HG02973 (cell line): ENCODE measurements at regions not wholly inside any gene's neighbourhood (a gene's known extent, or its start where the extent isn't known, plus 50 kb on each side); places are given as distances from the start of the nearest gene placed in this dataset.
"Not testable (repeated sequence)": the region's sequence is repeated elsewhere in the genome, so short reads cannot be mapped to it uniquely, and the experiment has no call there.

ENCODE experiments used
- ATAC-seq: cut with Tn5 transposase; IDR thresholded peaks from one replicate; pipeline ENCODE4 v1.9.1; 2021; ENCODE audit warnings: moderate library complexity; ENCODE audit not compliant: unreplicated experiment

DNA sequence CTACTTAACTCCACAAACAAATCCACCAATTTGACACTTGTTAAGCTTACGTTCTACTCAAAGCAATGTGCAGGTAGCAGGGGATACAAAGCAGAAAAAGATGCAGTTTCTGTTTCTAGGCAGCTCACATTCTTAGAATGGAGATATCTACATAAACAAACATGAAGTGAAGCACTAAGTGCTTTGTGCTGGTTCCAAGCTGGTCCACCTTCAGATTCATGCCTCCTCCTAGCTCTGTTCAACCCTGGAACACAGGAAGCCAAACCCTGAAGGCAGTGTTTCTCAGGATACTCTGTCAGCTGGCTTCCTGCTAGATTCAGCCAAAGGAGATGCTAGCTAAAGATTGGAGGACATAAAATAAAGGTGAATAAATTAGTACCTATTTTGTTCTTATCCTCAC is 55.3 kb upstream of the NOL4 start:
- no peak for ATAC-seq

DNA sequence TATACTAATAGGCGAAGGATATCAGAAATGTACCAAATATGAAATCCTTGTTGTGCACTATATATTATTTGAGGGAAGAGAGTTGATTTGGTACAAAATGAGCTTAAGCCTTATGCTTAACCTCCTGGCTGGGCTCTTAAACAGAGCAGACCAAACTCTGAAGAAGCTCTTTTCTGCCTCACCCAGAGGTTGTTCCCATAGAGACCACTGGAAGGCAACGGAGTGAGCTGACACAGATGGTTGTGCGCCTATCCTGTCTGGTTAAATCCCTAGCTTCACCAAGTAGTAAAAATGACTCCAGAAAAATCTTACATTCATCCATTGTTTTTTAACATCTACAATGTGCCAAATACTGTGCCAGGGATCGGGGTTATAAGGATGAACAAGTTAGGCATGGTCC is 55.9 kb upstream of the NOL4 start:
- ATAC-seq: no peak

DNA sequence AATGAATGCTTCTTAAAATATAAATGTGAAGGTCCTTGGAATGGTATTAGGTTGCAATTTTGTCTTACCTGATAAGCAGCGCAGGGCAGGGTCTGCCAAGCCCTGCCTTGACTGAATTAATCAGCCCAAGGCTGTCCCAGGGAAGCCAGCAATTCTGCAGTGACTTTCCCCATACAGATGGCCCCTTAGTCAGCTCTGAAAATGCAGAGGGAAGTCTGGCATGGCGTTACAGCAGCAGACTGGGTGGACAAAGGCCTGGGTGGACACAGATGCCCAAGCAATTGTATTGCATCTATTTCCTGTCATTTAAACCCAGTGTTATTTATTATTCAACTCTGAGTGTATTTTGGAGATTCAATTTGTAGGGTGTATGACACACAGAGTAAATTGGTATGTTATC is 56.6 kb upstream of the NOL4 start:
- ATAC-seq: no peak

DNA sequence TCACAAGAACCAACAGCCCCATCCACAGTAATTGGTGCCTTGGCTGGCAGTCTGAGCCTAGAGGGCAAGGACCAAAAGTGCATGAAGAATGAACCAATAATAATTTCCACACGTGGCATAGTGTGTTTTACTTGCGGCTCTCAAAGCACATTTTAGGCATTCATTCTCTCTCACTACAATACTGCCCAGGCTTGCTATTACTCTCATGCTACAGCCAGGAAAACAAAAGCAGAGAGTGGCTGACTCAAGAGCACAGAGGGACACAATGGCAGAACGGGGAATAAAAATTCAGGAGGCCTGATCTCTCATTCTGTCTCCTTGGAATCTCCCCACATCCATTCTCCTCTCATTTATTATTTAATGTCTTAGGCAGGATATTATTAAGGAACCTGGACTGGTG is 57.0 kb upstream of the NOL4 start:
- ATAC-seq: no peak

DNA sequence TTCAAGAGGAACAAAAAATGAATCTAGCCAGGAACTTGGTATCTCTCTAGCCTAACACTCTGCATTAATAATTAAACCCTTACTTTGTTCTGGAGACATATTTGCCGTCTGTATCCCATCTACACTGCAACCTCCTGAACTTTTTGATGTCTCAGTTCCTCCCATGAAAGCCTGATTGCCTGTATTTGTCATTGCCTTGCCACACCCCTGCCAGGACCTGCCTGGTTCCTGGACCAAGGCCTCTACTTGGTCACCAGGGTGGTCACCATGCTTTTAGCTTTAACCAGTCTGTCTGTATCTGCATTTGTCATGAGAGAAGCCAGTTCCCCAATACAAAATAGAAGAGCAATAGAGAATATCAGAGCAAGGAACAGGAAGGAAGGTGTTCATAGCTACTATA is 58.8 kb upstream of the NOL4 start:
- ATAC-seq: no peak

DNA sequence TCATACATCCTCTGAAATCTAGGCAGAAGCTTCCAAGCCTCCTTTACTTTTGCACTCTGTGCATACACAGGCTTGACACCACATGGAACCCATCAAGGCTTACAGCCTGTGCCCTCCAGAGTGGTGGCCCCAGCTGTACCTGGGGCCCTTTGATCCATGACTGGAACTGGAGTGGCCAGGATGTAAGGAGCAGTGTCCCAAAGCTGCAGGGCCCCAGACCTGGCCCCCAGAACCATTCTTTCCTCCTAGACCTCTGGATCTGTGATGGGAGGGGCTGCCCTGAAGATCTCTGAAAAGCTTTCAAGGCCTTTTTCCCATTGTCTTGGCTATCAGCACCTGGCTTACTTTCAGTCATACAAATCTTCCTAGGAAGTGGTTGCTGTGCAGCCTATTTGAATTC is 63.1 kb upstream of the NOL4 start:
- no peak for ATAC-seq

DNA sequence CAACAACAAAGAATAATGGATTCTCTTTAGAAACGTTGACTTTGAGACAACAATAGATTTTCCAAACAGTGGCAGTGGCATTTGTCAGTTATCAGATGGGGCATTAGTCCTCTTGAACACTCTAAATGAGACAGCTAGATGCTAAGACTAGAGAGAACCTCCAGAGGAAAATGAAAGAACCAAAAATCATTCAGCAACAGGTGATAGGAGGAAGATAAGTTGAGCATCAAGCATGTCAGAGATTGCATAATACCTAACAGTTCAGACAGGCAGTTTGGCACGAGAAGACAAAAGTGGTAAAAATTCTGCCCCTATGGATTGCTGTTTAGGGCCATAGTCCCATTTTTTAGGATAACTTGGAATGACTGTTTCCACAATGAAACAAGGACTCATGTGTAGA is 67.9 kb upstream of the NOL4 start:
- ATAC-seq: no peak

DNA sequence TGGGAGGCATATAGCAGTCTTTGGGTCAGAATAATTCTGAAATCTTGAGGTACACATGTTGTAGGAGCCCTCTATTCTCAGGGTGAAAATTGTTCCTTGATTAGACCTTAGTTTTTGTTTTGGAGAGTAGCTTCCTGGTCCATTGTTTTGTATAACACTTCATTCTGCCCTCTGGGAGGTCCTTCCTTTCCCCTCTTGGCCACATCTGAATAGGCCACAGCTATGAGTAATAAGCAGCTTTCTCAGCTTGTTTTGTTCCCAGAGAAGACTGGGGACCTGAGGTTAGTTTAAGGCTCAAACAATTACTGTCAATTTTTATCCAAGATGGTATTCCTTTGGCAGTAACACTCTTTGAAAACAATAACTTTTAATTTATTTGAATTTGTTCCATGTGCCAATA is 72.6 kb upstream of the NOL4 start:
- no peak for ATAC-seq

DNA sequence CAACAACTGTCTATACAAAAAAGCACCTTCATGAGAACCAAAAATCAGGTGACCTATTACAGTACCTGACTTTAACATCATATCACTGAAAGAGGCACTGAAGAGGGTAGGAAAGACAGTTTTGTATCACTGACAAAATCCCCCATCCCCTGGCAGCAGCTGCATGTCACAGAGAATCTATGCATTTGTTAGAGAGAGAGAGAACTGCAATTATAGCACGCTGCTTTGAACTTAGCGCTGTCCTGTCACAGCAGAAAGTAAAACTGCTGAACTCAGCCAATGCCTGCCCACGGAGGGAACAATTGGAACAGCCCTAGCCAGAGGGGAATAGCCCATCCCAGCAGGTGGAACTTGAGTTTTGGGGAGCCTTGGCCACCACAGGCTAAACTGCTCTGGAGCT is 75.1 kb upstream of the NOL4 start:
- ATAC-seq: no peak

DNA sequence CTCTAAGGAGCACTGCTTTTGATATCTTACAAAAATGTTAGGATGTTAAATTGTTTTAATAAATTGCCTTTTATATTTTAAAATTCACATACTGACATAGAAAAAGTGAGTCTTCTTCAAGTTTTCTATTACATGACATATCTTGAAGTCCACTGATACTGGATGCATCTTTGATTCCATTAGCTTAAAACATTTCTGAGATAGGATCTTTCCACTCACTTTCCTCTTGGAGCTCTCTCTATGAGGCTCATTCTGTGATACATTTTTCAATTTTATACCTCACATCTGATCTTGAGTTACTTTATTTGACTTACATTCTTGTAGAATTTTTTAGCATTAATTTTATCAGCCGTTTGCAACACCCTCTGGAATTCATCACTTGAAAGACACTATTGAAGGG is 86.8 kb upstream of the NOL4 start:
- no peak for ATAC-seq

DNA sequence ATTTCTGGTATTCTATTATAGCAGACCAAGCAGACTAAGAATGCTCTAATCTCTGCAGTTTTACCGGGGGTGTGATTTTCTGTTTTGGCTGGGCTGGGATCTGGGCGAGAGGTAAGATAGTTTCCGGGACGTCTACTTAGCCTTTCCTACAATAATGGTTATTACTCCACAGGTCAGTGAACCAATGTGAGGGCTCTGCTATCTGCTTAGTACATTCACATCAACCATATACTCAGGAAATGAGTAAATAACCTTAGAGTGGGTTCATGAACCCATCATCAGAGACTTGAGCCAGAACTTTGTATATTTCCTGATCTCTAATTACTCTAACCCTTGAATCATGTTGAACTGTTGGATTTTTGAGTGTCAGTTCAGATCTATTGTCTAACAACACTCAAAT is 90.1 kb upstream of the NOL4 start:
- no peak for ATAC-seq

DNA sequence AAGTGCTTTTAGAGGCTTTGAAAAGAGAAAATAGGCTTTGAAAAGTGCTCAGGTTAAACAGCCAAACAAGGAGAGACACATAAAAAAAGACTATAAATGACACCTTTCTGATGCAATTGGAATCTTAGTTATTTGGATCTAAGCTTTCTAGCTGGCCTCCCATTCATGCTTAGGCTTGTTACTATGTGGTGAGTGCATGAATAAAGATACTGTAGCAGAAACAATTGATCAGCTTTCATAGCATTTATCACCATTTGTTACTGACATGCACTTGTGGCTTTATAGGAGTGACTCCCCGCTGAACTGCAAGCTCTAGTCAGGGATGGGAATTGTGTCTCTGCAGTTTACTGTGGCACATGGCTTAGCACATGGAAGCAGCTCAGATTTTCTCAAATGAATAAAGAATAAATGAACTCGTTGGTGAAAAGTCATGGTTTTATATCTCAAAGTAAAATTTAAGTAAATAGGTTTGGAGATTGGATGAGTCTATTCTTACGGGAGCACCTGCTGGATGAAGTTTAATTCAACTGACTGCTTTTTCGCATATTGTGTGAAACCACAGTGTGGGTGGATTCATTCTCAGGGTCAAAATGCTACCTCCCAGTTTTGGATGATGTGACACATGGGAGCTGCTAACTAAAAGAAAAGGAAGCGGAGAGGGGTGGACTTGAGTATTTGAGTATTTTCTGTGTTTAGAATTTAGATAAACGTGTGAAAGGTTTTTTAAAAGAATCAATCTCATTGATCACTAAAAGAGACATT is 91.1 kb upstream of the NOL4 start:
- ATAC-seq: no peak

DNA sequence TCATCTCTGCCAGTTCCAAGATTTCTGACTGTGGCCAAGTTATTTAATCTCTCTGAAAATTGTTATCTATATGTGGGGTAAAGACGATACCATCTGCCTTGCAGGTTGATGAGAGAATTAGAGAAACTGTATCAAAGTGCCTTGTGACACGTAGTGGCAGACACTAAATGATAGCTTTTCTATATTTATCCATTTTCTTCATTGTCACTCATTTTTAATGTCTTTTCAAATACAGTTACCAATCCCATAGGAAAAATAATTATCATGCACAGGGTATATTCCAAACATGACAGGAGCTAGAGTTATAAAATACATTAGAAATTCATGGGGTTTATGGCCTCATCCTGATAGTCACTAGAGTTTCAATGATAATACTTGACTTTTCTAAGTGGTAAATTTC is 95.6 kb upstream of the NOL4 start:
- no peak for ATAC-seq

DNA sequence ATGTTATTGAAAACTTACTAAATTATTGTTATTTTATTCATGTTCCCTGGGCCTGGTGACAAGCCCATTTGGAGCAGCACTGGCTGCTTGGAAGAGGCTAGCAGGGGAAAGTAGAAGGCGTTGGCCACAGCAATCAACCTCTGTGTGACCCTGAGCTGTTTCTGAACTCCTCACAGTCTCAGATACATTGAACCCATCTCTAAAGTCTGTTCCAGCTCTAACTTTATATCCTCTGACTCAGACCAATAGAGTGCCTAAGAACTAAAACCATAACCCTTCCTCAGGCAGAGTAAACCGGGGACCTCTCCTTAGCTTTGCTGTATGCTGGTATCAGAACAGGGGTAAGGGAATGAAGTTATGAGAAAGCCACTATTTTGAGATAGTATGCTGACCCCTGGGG is 96.4 kb upstream of the NOL4 start:
- peak; percentile 52 for ATAC-seq

DNA sequence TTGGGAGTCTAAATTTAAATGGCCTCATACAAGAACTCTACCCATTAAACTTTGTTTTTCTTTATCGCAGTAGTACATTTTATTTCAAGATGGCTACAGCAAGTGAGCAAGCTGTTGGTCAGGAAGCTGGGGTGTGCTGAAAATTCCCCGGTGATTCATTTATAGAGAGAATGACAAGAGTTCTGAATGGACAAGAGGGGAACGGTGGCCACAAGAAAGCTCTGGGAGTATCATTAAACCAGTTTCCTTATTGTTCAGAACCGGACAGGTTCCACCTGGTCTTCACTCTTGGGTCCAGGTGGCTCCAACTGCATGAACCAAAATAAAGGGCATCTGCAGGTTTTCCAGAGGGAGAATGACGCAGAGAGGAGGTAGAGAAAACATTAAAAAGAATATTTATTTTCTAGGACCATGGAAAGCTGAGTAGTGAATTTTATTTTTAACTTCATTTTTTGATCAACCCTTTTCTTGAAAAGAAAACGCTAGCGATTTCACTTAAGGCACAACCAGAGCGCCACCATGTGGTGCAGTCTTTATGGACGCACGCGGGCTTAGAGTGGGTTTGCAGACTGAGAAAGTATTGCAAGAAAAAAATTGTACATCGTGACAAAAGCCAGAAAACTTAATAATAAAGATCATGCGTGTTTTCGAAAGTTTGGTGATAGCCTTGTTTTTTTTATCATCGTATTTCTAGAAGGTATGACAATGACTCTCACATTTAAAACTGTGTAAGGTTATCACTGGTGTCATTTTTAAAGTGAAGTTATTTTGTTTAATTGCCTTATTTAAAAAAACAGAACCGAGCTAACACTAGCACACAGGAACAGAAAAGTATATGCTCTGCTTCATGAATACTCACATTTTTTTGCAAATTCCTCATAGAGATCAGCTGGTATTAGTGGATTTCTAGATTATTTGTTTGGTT is 97.9 kb upstream of the NOL4 start:
- ATAC-seq: peak; percentile 54

DNA sequence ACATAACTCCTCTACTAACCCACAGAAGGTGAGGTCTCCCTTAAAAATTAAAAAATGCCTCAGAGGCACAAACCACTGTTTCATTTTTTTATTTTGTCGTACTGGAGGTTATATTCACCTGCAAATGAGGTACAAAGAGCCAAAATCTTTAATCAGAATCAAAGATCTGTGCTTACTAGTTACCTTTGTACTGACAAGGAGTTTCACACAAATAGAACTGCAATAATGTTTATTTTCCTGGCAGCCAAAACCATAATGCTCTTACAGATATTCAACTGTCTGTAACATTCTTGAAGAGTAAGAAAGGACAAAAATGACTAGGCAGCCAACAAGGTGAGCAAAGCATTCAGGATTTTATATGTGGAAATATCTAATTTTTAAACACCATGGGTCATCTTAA is 105.1 kb upstream of the NOL4 start:
- ATAC-seq: no peak

DNA sequence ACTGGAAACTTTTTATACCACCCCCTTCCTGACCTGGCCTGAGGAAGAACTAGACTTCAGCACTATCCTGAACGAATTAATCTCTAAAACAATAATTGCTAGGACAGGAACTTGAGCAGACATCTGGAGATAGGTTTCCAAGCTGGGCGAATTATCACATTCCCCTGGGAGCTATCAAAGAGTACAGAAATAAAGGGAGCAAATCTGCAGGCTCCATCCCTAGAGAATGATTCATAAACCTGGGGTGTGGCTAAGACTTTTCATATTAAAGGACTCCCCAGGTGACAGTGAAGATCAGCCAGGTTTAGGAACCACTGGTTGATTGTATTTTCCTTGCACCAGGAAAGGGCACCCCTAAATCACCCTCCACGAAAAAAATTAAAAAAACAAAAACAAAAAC is 105.6 kb upstream of the NOL4 start:
- ATAC-seq: no peak

DNA sequence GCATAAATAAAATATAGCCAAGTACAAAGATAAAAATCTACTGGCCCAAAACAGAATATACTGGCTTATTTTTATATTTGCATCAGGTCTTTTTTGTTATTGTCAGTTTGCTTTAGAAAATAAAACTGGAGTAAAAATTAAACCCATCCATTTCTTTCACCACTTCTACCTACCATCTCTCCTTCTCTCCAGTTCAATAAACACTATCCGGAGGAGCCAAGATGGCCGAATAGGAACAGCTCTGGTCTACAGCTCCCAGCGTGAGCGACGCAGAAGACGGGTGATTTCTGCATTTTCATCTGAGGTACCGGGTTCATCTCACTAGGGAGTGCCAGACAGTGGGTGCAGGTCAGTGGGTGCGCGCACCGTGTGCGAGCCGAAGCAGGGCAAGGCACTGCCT is 106.2 kb upstream of the NOL4 start:
- ATAC-seq: not testable (repeated sequence)

DNA sequence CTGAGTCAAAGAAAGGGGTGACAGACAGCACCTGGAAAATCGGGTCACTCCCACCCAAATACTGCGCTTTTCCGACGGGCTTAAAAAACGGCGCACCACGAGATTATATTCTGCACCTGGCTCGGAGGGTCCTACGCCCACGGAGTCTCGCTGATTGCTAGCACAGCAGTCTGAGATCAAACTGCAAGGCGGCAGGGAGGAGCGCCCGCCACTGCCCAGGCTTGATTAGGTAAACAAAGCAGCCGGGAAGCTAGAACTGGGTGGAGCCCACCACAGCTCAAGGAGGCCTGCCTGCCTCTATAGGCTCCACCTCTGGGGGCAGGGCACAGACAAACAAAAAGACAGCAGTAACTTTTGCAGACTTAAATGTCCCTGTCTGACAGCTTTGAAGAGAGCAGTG is 106.6 kb upstream of the NOL4 start:
- not testable (repeated sequence) for ATAC-seq

DNA sequence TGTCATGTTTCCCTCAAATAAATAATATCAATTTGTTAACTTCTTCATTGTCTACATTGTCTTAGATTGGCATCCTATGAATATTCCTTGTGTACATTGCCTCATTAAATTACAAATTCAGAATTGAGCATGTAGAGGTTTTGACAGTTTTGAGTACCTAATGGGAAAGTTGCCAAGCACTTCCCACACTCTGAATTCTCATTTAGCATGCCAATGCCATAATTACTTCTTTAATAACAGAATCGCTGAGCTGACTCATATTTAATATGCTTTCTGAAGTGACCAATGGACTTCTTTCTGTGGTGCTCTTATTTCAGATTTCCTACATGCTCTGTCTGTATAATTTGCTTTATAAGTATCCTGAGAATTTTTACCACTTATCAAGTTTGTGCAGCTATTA is 114.4 kb upstream of the NOL4 start:
- no peak for ATAC-seq

DNA sequence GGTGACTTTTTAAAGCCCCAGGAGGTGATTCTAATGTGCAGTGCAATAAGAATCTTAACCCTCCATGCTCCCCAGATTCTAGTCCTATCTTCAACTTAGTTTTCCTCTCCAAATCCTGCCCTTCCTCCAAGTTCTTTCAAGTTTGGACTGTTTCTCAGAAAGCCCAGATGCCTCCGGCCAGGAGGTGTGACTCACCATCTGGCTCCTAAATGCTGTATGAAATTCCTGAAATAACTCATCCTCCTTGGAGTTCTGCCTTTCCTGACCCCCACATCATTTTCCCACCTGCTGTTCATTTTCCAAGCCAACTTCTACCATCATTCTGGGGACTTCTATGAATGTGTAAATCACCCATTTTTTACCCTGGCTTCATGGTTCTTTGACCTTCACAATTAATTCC is 118.2 kb upstream of the NOL4 start:
- no peak for ATAC-seq

DNA sequence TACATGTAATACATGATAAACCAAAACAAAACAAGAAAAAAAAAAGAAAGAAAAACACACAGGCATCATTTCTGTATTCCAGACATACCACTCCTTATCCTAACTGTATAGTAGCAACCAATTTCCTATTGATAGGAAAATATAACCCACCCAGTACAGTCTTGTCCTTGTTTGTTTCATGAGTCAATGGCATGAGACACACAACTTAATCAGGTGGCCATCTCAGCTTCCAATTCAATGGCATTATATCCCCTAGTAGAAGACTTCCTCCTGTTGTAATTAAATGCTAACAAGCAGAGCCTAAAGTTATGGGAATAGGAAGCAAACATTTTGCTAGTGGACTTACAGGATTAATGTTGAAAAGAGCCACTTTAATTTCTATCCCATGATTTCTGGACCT is 121.0 kb upstream of the NOL4 start:
- no peak for ATAC-seq
